ENCODE measurements at regions not wholly inside any gene's neighbourhood (a gene's known extent, or its start where the extent isn't known, plus 50 kb on each side); places are given as distances from the start of the nearest gene placed in this dataset.
"Not testable (repeated sequence)": the region's sequence is repeated elsewhere in the genome, so short reads cannot be mapped to it uniquely, and the experiment has no call there.

DNA sequence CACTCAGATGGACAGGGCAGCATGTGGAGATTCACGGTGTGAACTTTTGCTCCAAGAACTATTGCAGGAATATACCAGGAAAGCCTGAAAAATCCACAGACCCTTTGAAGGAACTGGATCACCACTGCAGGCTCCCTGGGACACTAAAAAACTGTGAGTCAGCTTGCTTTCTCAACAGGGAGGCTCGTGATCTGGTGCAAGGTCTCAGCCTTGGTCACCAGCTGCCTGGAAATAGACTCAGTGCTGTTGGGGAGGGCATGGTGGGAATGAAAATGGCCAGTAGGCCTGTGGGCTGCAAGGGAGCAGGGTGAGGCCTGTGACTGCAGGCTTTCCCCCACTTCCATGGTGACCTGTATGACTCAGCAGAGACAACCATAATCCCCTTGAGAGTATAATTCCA, 426.4 kb upstream of the RPS6KA3 start:
- DNase-seq = no peak

DNA sequence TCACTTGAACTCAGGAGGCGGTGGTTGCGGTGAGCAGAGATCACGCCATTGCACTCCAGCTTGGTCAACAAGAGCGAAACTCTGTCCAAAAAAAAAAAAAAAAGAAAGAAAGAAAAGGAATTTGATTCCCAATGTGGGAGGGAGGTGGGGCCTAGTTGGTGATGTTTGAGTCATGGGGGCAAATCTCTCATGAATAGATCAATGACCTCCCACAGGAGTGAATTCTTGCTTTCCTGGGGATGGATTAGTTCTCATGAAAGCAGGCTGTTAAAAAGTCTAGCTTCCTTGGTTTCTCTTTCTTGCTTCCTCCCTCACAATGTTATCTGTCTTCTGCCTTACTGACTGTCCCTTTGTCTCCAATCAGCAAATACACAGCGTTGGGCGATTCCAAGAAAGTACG, 419.5 kb upstream of the RPS6KA3 start:
- DNase-seq = no peak

- DNase-seq = no peak
Measured at GRCh38 chrX:20685652-20686051, 418.9 kb upstream of the RPS6KA3 start.

GRCh38 chrX:20681683-20682082, 415.0 kb upstream of the RPS6KA3 start:
- DNase-seq = no peak

DNA sequence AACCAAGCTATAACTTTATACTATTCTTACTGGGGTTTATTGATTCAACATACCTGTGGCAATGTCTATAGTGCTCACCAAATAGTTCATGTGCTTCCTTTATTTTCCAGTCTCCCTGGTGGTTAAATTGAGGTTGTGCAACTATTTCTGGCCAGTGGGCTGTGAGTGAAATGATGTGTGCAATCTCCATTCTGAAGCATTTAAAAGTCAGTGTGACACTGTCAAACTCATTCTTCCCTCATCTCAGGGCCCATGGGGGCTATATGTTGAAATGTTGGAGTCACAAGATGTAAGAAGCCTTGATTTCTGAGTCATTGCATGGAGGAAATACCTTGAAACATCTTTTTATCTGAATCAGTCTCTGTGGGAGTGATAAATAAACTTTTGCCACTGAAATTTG, 414.3 kb upstream of the RPS6KA3 start:
- DNase-seq = no peak

DNA sequence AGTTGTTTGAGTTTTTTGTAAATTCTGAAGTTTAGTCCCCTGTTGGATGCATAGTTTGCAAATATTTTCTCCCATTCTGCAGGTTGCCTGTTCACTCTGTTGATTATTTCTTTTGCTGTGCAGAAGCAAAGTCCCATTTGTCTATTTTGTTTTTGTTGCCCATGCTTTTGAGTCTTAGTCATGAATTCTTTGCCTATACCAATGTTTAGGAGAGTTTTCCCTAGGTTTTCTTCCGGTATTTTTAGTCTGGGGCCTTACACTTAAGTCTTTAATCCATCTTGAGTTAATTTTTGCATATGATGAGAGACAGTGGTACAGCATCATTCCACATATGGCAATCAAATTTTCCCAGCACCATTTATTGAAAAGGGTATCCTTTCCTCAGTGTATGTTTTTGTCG, 405.8 kb upstream of the RPS6KA3 start:
- no peak for DNase-seq

GRCh38 chrX:20671746-20672145, 405.0 kb upstream of the RPS6KA3 start:
- DNase-seq = not testable (repeated sequence)

DNA sequence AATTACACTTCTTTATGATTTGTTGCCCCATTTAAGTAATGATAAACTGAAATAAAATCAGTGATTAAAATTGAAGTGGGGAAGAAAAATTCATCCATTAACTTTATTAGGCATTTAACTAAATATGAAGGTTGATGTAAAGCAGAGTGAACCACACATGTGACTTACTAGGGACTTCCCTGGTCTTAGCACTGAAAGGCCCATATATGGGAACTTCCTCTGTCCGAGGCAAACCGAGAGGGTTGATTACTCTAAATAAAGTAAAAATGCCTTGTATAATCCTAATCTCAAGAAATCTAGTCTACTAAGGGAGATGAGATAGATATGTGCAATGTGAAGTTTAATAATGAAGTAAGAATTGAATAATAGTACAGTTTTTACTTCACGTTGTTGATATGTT, 403.9 kb upstream of the RPS6KA3 start:
- DNase-seq = no peak

GRCh38 chrX:20668550-20668949, 401.8 kb upstream of the RPS6KA3 start:
- DNase-seq = no peak

GRCh38 chrX:20666331-20666730, 399.6 kb upstream of the RPS6KA3 start:
- no peak for DNase-seq

- DNase-seq = no peak
Measured at GRCh38 chrX:20665481-20665880, 398.8 kb upstream of the RPS6KA3 start.

- DNase-seq = no peak
Measured at GRCh38 chrX:20664774-20665173, 398.1 kb upstream of the RPS6KA3 start.

DNA sequence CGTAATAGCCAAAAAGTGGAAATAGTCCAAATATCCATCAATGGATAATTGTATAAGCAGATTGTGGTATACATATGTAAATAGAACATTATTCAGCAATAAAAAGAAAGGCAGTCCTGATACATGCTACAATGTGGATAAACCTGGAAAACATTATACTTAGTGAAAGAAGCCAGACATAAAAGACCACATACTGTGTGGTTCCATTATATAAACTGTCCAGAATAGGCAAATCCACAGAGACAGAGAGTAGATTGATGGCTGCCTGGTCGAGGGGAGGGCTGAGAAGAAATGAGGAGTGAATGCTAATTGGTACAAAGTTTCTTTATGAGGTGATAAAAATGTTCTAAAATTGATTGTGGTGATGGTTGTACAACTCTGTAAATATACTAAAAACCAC, 397.4 kb upstream of the RPS6KA3 start:
- no peak for DNase-seq

DNA sequence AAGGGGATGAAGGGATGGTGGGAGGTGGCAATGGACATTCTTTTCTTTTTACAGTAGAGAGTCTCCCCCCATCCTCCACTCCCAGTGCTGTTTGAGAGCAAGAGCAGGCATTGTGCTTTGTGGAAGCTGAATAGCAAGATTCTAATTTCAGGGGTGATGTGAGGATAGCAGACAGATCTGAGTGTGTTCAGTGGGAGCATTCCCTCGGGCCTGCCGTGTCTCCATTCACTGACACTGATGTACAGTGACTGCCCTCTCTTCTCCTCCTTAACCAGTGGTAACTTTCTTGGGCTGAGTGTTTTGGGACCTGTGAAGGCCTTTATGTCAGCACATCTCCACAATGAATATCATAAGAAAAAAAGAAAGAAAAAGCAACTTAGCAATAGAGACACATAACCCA, 396.6 kb upstream of the RPS6KA3 start:
- DNase-seq = no peak

- DNase-seq = no peak
Measured at GRCh38 chrX:20656721-20657120, 390.0 kb upstream of the RPS6KA3 start.

- no peak for DNase-seq
Measured at GRCh38 chrX:20654596-20655106, 387.9 kb upstream of the RPS6KA3 start.

GRCh38 chrX:20653070-20653469, 386.4 kb upstream of the RPS6KA3 start:
- DNase-seq = no peak

DNA sequence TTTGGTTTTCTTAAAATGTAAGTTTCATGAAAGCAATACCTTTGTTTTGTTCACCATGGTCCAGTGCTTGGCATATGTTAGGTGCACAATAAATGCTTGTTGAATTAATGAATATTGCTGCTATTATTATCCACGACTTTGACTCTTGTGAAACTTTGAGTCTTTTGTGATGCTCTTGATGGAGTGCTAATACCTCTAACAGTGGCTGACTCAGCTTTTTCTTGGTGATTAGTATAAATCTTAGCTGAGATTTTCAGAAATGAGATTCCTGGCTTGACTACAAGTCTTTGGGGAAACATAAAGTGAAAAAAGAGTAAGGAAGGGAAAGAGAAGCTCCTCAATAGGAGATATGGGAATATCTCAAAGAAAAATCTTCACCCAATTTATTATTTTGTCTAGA, 375.2 kb upstream of the RPS6KA3 start:
- DNase-seq = no peak

DNA sequence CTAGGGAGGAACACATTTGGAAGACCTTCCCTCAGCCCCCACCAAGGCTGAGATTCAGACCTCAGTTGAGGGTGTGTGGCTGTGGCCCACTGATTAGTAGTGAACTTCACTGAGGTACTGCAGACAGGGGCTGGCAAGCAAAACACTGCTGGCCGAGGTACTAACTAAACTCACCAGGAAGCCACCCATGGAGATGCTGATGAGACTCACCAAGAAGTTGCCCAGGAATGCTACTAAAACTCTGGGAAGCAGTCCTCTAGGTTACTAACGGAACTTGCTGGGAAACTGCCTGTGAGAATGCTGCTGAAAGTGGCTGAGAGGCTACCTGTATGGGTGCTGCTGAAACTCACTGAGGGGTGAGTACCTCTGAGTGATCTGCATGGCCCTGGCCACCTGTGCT, 372.4 kb upstream of the RPS6KA3 start:
- no peak for DNase-seq

GRCh38 chrX:20637351-20637750, 370.6 kb upstream of the RPS6KA3 start:
- DNase-seq = no peak

DNA sequence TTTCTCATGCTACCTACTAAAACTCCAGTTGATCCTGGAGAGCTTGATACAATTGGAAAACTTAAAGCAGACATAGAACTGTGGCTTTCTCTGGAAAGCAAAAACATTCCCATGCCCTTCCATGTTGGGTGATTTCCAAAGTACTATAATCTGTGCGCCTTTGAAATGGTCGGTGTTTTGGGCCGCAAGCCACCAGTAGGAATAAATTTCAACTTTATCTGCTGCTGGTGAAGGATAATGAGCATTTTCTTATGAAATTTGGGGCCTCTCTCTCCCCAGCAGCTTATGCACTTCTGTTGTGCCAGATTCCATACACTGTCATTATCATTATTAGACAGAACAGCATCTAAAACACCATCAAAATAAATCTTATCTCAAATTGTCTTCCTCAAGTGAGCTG, 366.7 kb upstream of the RPS6KA3 start:
- DNase-seq = no peak

- no peak for DNase-seq
Measured at GRCh38 chrX:20623448-20623847, 356.7 kb upstream of the RPS6KA3 start.

DNA sequence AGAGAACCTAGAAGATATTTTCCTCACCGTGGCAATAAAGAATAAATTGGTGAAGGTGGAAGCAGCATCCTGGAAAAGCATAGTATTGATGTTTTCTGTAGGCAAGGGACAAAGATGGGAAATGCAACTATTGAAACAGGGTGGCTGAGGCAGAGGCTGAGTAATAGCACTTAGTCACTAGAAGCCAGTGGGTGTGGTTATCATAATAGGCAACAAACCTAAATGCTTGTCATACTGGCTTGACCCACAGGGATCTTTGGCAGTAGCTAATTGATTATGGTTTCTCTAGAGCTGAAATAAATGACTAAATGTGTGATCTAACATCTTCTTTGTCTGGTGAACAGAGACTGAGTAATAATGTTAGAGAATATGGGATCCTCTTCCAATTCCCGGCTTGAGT, 353.6 kb upstream of the RPS6KA3 start:
- DNase-seq = no peak

DNA sequence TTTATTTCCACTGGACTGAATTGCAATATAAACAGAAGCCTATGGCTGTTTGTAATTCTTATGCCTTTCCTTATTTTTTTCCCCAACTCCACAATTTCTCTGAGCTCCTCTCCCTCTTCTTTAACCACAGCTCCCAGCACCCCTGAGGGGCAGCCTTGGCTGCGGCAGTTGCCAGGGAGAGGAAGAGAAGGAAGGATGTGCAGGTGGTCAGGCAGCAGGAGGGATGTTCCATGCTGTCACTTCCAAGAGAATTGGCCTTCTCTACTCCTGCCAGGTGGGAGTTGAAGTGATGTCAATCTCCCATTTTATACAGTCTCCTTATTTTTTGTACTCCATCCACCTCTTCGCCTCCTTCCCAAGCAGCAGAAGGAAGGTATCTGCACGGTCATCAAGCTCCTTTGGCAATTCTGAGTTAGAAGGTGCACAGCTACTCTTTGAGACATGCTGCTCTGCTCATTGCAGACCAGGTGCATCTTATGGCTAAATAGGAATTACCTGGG, 343.3 kb upstream of the RPS6KA3 start:
- no peak for DNase-seq

DNA sequence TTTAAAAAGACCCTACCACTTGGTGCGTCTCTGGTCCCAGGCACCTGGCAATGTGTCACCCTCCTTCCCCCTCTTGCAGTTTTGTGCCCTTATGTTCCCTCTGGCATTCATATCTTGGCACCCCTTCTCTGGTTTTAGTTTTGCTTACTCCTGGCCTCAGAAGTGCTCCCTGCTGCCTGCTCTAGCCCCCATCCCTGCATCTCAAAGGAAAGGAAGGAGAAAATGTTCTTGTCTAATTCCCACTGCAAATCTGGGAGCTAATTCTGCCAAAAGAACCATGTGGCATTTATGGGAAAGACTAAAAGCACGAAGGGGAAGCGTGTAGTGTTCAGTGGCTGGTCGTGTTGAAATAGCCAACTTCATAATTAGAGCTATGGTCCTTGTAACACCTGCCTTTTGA, 340.1 kb upstream of the RPS6KA3 start:
- no peak for DNase-seq

GRCh38 chrX:20596856-20597255, 330.1 kb upstream of the RPS6KA3 start:
- DNase-seq = no peak
